ENCODE measurements at regions not wholly inside any gene's neighbourhood (a gene's known extent, or its start where the extent isn't known, plus 50 kb on each side); places are given as distances from the start of the nearest gene placed in this dataset.
"Not testable (repeated sequence)": the region's sequence is repeated elsewhere in the genome, so short reads cannot be mapped to it uniquely, and the experiment has no call there.

DNA sequence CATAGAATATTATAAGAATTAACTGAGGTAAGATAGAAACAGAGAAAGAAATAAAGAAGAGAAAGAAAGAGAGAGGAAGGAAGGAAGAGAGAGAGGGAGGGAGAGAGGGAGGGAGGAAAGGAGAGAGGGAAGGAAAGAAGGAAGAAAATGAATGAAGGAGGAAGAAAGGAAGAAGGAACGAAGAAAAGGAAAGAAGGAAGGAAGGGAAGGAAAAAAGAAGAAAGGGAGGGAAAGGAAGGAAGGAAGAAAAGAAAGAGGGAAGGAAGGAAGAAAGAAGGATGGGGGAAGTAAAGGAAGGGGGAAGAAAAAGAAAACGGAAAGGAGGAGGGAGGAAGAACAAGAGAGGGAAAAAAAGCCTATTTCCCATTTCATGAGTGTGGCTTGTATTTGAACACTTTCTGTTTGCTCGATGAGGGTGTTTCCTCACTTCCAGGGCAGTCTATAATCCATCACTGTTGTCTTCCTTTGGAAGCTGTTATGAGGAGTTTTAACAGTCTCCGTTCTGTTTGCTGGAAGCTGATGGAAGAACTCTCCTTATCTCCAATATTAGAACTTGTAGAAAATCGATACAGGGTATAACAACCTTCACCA, 402.4 kb downstream of the TMEM114 start:
- DNase-seq (ENCODE audit: low spot score): no peak

- no peak for DNase-seq (ENCODE audit: low spot score)
Observed at GRCh38 chr16:8184854-8185253, 405.5 kb downstream of the TMEM114 start.

- DNase-seq (ENCODE audit: low spot score): no peak
Observed at GRCh38 chr16:8183176-8184099, 406.9 kb downstream of the TMEM114 start.

DNA sequence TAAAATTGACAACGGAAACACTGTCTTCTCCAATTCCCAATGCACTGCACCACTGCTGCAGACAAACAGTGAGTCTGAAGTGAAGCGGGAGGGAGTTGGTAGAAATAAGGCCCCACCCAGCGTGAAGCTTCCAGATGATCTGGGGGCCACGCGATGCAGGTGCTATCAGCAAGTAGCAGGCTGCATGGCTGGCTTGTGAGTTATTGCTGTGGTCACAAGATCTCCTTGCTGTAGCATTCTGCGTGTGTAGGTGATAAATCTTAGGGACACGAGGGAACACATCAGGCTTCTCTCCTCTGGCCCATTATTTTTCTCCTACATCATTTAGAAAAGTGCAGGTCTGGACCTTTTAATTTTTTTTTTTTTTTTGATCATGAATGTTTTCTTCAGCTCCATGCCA, 407.6 kb downstream of the TMEM114 start:
- no peak for DNase-seq (ENCODE audit: low spot score)

- no peak for DNase-seq (ENCODE audit: low spot score)
Observed at GRCh38 chr16:8179615-8180014, 410.7 kb downstream of the TMEM114 start.

- no peak for DNase-seq (ENCODE audit: low spot score)
Observed at GRCh38 chr16:8178271-8178670, 412.0 kb downstream of the TMEM114 start.

DNA sequence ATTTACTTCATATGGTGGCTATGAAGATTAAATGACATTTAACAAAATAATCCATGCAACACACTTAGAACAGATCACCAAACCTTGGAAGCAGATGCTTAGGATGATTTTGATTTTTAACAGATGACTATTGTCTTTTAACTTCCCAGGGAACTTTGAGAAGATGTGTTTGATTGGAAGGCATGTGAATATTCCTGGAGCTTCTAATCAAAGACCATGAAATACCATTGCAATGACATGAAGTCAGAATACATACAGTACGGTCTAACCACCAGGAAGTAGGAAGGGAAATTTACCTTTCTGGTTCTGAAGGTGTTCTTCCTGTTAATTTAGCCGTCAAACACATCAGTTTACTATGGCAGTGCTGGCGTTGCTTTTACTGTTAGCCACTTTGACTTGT, 414.9 kb downstream of the TMEM114 start:
- no peak for DNase-seq (ENCODE audit: low spot score)

GRCh38 chr16:8173111-8173644, 417.1 kb downstream of the TMEM114 start:
- peak; percentile 92 for DNase-seq (ENCODE audit: low spot score)

DNA sequence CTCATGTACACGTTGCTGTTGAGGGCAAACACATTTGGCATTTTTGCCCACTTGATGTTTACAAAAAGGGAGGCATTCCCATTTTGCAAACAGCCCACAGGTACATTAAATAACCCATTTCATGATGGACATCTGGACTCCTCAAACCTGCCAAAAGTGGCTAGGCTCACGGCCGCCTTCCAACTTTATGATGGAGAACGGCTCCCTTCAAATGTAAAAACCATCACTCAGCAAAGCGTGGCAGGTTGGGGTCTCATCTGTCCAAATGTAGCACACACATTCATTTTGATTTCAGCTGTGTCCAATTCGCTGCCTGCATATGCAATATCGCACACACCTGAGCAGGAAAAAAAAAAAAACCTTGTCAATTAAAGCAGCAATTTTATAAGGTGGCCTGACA, 417.8 kb downstream of the TMEM114 start:
- no peak for DNase-seq (ENCODE audit: low spot score)

DNA sequence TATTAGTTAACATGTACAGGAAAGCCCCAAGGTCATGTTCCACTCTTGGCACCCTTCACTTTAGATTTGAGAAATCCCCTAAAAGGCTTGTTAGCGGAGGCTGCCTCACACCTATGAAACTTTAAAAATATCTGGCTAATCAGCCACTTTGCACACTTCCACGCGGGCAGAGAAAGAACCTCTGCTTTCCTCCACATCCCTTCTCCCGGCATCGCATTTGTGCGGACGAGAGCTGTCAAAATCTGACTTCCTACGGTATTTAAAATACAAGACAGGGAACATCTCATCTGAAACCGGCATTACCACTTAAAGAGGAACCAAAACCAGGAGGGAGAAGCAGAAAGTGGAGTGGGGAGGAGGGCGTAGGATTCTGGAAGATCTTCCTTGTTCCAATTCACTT, 422.3 kb downstream of the TMEM114 start:
- DNase-seq (ENCODE audit: low spot score): no peak

DNA sequence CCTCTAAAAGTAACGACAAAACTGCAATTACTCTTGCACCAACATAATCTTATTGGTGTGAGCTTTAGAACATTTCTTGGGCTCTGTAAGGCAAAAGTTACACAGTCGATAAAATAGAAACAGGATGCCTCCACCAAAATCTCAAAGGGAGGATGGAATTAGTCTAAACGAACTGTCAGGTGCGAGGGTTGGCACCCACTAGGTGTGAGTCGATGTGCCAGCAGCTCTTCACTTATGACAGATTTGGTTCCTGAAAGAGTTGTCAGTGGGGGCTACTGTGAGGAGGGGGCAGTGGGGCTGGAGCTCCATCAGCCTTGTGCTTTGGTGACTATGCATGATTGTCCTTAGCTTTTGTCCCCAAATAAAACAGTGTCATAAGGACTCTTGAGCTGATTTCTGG, 422.9 kb downstream of the TMEM114 start:
- DNase-seq (ENCODE audit: low spot score): no peak

GRCh38 chr16:8158051-8158450, 432.3 kb downstream of the TMEM114 start:
- DNase-seq (ENCODE audit: low spot score): no peak

- no peak for DNase-seq (ENCODE audit: low spot score)
Observed at GRCh38 chr16:8155275-8155674, 435.0 kb downstream of the TMEM114 start.

- DNase-seq (ENCODE audit: low spot score): no peak
Observed at GRCh38 chr16:8146256-8147012, 443.9 kb downstream of the TMEM114 start.

- no peak for DNase-seq (ENCODE audit: low spot score)
Observed at GRCh38 chr16:8138666-8139065, 451.6 kb downstream of the TMEM114 start.

DNA sequence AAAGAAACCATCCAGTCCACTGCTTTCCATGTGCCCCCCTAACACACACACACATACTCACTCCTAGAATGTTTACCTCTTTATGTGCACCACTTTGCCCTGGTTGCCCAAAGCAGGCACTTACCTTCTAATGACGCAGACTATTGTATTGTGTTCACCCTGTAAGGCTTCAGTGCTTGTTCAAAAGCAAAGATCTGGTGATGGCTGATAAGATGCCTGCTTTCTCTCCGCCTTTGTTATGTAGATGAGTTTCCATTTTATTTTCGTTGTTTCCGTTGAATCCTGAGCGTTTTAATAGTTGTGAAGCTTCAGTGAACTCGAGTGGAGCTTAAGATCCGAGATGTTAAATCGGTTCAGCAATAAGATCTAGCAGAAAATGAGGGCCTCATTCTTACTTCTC, 452.7 kb downstream of the TMEM114 start:
- DNase-seq (ENCODE audit: low spot score): no peak

- no peak for DNase-seq (ENCODE audit: low spot score)
Observed at GRCh38 chr16:8130197-8130596, 460.1 kb downstream of the TMEM114 start.

GRCh38 chr16:8127070-8127469, 463.2 kb downstream of the TMEM114 start:
- DNase-seq (ENCODE audit: low spot score): no peak

DNA sequence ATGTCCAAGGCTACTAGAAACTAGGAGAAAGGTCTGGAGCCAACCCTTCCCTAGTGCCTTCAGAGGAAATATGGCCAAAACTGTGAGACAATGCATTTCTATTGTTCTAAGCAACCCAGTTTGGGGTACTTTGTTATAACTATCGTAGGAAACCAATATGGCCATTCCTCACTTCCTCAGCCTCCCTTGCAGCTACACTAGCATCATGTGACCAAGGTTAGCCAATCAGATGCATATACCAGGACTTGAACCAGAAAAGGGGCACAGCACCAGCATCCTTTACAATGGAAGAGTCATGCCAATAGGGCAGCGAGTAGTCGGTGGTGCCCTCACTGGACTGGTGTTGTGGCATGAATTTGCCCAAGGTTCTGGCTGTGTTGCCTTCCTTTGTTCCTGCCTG, 464.0 kb downstream of the TMEM114 start:
- no peak for DNase-seq (ENCODE audit: low spot score)

GRCh38 chr16:8120001-8120400, 470.3 kb downstream of the TMEM114 start:
- DNase-seq (ENCODE audit: low spot score): no peak

- DNase-seq (ENCODE audit: low spot score): no peak
Observed at GRCh38 chr16:8115814-8116213, 474.5 kb downstream of the TMEM114 start.

GRCh38 chr16:8114941-8115340, 475.4 kb downstream of the TMEM114 start:
- DNase-seq (ENCODE audit: low spot score): not testable (repeated sequence)

- DNase-seq (ENCODE audit: low spot score): no peak
Observed at GRCh38 chr16:8113843-8114242, 476.5 kb downstream of the TMEM114 start.

Data from iPS-NIHi11 (cell line).